K562 (cell line): ENCODE measurements at regions not wholly inside any gene's neighbourhood (a gene's known extent, or its start where the extent isn't known, plus 50 kb on each side); places are given as distances from the start of the nearest gene placed in this dataset.

Experiments used
- ATAC-seq: fragments of 200-7000 bp; cut with Tn5 transposase; 3 replicates; pipeline ENCODE4 v1.9.1; 2020; ENCODE audit warnings: moderate library complexity
- BruUV-seq: library from RNA; stranded (reverse); fragments of 400-500 nt; replicated peaks from 2 replicates; lab custom pipeline; 2021; lab: Mats Ljungman, UMichigan
- CTCF ChIA-PET: fragments of 300-600 bp; formaldehyde crosslinking; extraction: SDS; loops from one replicate; lab custom pipeline; 2021; ENCODE audit warnings: low intra/inter-chr PET ratio; lab: Yijun Ruan, JAX
- POLR2A ChIA-PET: fragments of 300-600, 350-650 bp; sonication (Branson Sonifier 250); formaldehyde crosslinking; extraction: SDS; loops from one replicate; lab custom pipeline; 2021; ENCODE audit warnings: antibody characterized with exemption, inconsistent platforms; lab: Yijun Ruan, JAX
- DNase-seq, 4 experiments: peaks; one replicate each; pipeline versions ENCODE4 v3.0.0 to v3.0.0-alpha.2; 2011 to 2018; ENCODE audit warnings: low spot score in 3 of 4, mixed read lengths in 3 of 4; ENCODE audit errors: extremely low read depth in 1 of 4
- FAIRE-seq: peaks from 2 replicates; lab custom pipeline; 2011; peaks lifted over from hg19 to GRCh38; lab: Jason Lieb, UNC
- H2AFZ ChIP-seq: 2 replicates; pipeline ENCODE4 v1.6.0; 2011; ENCODE audit warnings: low read depth, low read length, control low read depth, inconsistent platforms
- H3K27ac ChIP-seq: fragments of 200-600 bp; 3 replicates; pipeline ENCODE4 v1.8.0; 2011; ENCODE audit warnings: low read depth, mild to moderate bottlenecking, control low read depth, inconsistent platforms, low read length, moderate library complexity, mixed read lengths; ENCODE audit errors: extremely low read depth
- H3K27me3 ChIP-seq, 2 experiments: fragments of 300-600 bp in 1 of 2; 2 replicates in 1 of 2; 3 replicates in 1 of 2; pipeline versions ENCODE4 v1.6.0 to v1.8.0; 2011; ENCODE audit warnings: inconsistent platforms in 2 of 2, low read length in 2 of 2, mild to moderate bottlenecking in 1 of 2, mixed read lengths in 1 of 2, moderate library complexity in 1 of 2; ENCODE audit not compliant: control insufficient read depth in 2 of 2, insufficient read depth in 2 of 2
- H3K36me3 ChIP-seq: fragments of 300-600 bp; 3 replicates; pipeline ENCODE4 v1.8.0; 2011; ENCODE audit warnings: mild to moderate bottlenecking, low read length, inconsistent platforms; ENCODE audit not compliant: control insufficient read depth, insufficient read depth
- H3K4me1 ChIP-seq, 2 experiments: fragments of 200-600 bp in 1 of 2; replicated peaks in 1 of 2; 2 replicates in 1 of 2; 3 replicates in 1 of 2; pipeline versions ENCODE4 v1.5.1 to v1.8.0; 2011; ENCODE audit warnings: inconsistent platforms in 2 of 2, low read length in 2 of 2, mild to moderate bottlenecking in 1 of 2, mixed read lengths in 1 of 2, moderate library complexity in 1 of 2; ENCODE audit not compliant: control insufficient read depth in 2 of 2, insufficient read depth in 2 of 2
- H3K4me2 ChIP-seq: 2 replicates; pipeline ENCODE4 v1.6.1; 2011; ENCODE audit warnings: low read length, control low read depth, inconsistent platforms, mixed read lengths; ENCODE audit not compliant: insufficient read depth
- H3K4me3 ChIP-seq: fragments of 200-600 bp; sonication (generic), shearing (Covaris generic); 2 replicates; pipeline ENCODE4 v1.5.1; 2016; ENCODE audit warnings: control low read depth, inconsistent platforms
- H3K79me2 ChIP-seq: fragments of 200-600 bp; 3 replicates; pipeline ENCODE4 v1.8.0; 2011; ENCODE audit warnings: low read length, inconsistent platforms; ENCODE audit not compliant: control insufficient read depth, insufficient read depth
- H3K9ac ChIP-seq, 2 experiments: 2 replicates each; pipeline versions ENCODE4 v1.6.0 to v1.6.1; 2011; ENCODE audit warnings: low read depth in 2 of 2, low read length in 2 of 2, control low read depth in 1 of 2, inconsistent platforms in 1 of 2, mild to moderate bottlenecking in 1 of 2, mixed read lengths in 1 of 2; ENCODE audit not compliant: insufficient read depth in 1 of 2
- H3K9me1 ChIP-seq: one replicate; pipeline ENCODE4 v1.6.0; 2011; ENCODE audit warnings: inconsistent platforms, mild to moderate bottlenecking, low read length, moderate library complexity; ENCODE audit not compliant: control insufficient read depth, insufficient read depth
- H3K9me3 ChIP-seq: replicated peaks from 2 replicates; pipeline ENCODE4 v1.5.1; 2011; ENCODE audit warnings: low read depth, low read length, inconsistent platforms; ENCODE audit not compliant: control insufficient read depth, insufficient read depth
- H4K20me1 ChIP-seq: replicated peaks from 2 replicates; pipeline ENCODE4 v1.6.1; 2011; ENCODE audit warnings: low read length, inconsistent platforms, mixed read lengths; ENCODE audit not compliant: control insufficient read depth, insufficient read depth
- NCOA2 ChIP-seq, 2 experiments: fragments of 450-650 bp; IDR thresholded peaks; 2 replicates each; pipeline ENCODE4 v1.6.1; 2018; ENCODE audit warnings: mild to moderate bottlenecking in 2 of 2, moderate library complexity in 1 of 2; ENCODE audit not compliant: partially characterized antibody in 2 of 2
- SRSF3 ChIP-seq: fragments of 200-400 bp; formaldehyde crosslinking; IDR thresholded peaks from 2 replicates; pipeline ENCODE4 v1.6.1; 2016; ENCODE audit warnings: mild to moderate bottlenecking, low read length, moderate library complexity; ENCODE audit not compliant: insufficient read depth
- WGBS: fragments of 100-300 bp; shearing (Covaris generic); methylation state at CpG from one replicate; pipeline ENCODE4 v1.1.6; 2016; ENCODE audit warnings: low coverage, mixed read lengths; ENCODE audit not compliant: insufficient coverage; ENCODE audit errors: missing lambda C conversion rate; 5-methylcytosine and 5-hydroxymethylcytosine counted together
- in situ Hi-C: fragments of 300-500 bp; cut with MboI; formaldehyde crosslinking; loops from 4 replicates; pipeline ENCODE4 v1.15.0; 2018; ENCODE audit warnings: inconsistent platforms, mixed read lengths
- intact Hi-C: fragments of 100-400 bp; cut with micrococcal nuclease; formaldehyde crosslinking; loops from 2 replicates; pipeline ENCODE4 v1.14.2; 2022
- TF ChIP-seq, protein P1 (sequence below): fragments of 450-650 bp; IDR thresholded peaks from 2 replicates; pipeline ENCODE4 v1.6.1; 2017; ENCODE audit warnings: antibody characterized with exemption
- TF ChIP-seq, protein P2 (sequence below): sonication (generic); formaldehyde crosslinking; IDR thresholded peaks from 2 replicates; pipeline ENCODE4 v1.4.0; 2020; ENCODE audit warnings: mild to moderate bottlenecking, missing genetic modification reagents

DNA sequence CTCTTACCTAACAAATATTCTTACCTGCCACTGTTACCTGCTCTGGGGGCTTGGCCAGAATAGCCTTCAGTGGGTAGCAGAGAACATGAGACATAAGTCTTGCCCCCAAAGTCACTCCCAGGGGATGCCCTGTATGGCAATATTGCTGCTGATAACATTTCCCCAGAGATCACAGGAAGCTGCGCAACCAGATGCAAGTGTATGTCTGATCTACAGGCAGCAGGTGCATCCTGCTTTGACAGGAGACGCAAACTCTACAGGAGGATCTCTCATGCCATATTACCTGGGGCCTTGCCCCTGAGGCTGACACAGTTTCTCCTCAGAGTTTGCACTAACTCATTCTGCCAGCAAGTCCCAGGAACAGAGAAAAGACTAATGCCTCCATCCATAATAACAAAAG is 174.4 kb upstream of the LPP start:
- Histone ChIP-seq H3K79me2 (no peaks in the 10 kb centered on the region), H3K9me3 (no peaks in the 10 kb centered on the region), H2AFZ (no peak overlapping the region), H3K4me1 (no peaks in the 10 kb centered on the region), H3K27me3 (peaks cover 0 to 6% of the 10 kb centered on the region in 2 experiments; a peak in 1 of 5 replicates), H3K4me2 (no peak overlapping the region), H3K27ac (no peak overlapping the region), H3K9ac (no peak overlapping the region), H3K36me3 (no peaks in the 10 kb centered on the region), H3K9me1 (no peaks in the 10 kb centered on the region), H4K20me1 (no peaks in the 10 kb centered on the region), H3K4me3 (no peak overlapping the region)
- intact Hi-C loops = no loop called here
- DNase-seq = no peak
- 11% methylated on average over 2 of the region's 2 CpGs for WGBS
- CTCF ChIA-PET = no interaction called here
- no peak for FAIRE-seq
- TF ChIP-seq, protein P1, sequence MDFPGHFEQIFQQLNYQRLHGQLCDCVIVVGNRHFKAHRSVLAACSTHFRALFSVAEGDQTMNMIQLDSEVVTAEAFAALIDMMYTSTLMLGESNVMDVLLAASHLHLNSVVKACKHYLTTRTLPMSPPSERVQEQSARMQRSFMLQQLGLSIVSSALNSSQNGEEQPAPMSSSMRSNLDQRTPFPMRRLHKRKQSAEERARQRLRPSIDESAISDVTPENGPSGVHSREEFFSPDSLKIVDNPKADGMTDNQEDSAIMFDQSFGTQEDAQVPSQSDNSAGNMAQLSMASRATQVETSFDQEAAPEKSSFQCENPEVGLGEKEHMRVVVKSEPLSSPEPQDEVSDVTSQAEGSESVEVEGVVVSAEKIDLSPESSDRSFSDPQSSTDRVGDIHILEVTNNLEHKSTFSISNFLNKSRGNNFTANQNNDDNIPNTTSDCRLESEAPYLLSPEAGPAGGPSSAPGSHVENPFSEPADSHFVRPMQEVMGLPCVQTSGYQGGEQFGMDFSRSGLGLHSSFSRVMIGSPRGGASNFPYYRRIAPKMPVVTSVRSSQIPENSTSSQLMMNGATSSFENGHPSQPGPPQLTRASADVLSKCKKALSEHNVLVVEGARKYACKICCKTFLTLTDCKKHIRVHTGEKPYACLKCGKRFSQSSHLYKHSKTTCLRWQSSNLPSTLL = no peak
- TF ChIP-seq NCOA2 (IDR thresholded peaks at IDR 0.05; ENCODE audit: partially characterized antibody in 2 of 2) = no peak
- no peak for TF ChIP-seq SRSF3
- TF ChIP-seq, protein P2, sequence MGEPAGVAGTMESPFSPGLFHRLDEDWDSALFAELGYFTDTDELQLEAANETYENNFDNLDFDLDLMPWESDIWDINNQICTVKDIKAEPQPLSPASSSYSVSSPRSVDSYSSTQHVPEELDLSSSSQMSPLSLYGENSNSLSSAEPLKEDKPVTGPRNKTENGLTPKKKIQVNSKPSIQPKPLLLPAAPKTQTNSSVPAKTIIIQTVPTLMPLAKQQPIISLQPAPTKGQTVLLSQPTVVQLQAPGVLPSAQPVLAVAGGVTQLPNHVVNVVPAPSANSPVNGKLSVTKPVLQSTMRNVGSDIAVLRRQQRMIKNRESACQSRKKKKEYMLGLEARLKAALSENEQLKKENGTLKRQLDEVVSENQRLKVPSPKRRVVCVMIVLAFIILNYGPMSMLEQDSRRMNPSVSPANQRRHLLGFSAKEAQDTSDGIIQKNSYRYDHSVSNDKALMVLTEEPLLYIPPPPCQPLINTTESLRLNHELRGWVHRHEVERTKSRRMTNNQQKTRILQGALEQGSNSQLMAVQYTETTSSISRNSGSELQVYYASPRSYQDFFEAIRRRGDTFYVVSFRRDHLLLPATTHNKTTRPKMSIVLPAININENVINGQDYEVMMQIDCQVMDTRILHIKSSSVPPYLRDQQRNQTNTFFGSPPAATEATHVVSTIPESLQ (CRISPR knock-in tag) = no peak
- BruUV-seq = no TSS peak
- POLR2A ChIA-PET = no interaction called here
- ATAC-seq = no peak
- in situ Hi-C loops = no loop called here
